ENCODE measurements at regions not wholly inside any gene's neighbourhood (a gene's known extent, or its start where the extent isn't known, plus 50 kb on each side); places are given as distances from the start of the nearest gene placed in this dataset.

GRCh38 chr2:59167514-59167913 is 926.4 kb upstream of the FANCL start:
- TF ChIP-seq EZH2 (IDR thresholded peaks at IDR 0.05; ENCODE audit: borderline replicate concordance, low read depth, low read length, severe bottlenecking) (no peak), CTCF (IDR thresholded peaks at IDR 0.05; ENCODE audit: borderline replicate concordance, extremely low read depth, low read length, poor library complexity, severe bottlenecking) (no peak)
